GM23338 (cell line): ENCODE measurements at regions not wholly inside any gene's neighbourhood (a gene's known extent, or its start where the extent isn't known, plus 50 kb on each side); places are given as distances from the start of the nearest gene placed in this dataset.

Source experiments
- JUNB ChIP-seq: IDR thresholded peaks from one replicate; pipeline ENCODE4 v1.6.1; 2016; ENCODE audit warnings: antibody characterized with exemption; ENCODE audit not compliant: unreplicated experiment
- POLR2AphosphoS5 ChIP-seq: IDR thresholded peaks from 2 replicates; pipeline ENCODE4 v1.6.1; 2016; ENCODE audit warnings: antibody characterized with exemption, low read depth
- ZNF331 ChIP-seq: fragments of 250-450 bp; sonication (Bioruptor Pico); IDR thresholded peaks from 2 replicates; pipeline ENCODE4 v1.5.0; 2020; ENCODE audit warnings: low read depth, mild to moderate bottlenecking, moderate library complexity
- TF ChIP-seq, protein P1 (sequence below), 2 experiments: fragments of 200-600 bp in 1 of 2; sonication (generic) in 1 of 2; conservative IDR thresholded peaks; 2 replicates each; pipeline versions ENCODE4 v1.5.1 to v1.6.1; 2016 to 2017; ENCODE audit warnings: antibody characterized with exemption in 2 of 2, low read depth in 2 of 2, mild to moderate bottlenecking in 2 of 2, moderate library complexity in 1 of 2
- TF ChIP-seq, protein P2 (sequence below): IDR thresholded peaks from one replicate; pipeline ENCODE4 v1.6.1; 2018; ENCODE audit warnings: antibody characterized with exemption; ENCODE audit not compliant: unreplicated experiment

DNA sequence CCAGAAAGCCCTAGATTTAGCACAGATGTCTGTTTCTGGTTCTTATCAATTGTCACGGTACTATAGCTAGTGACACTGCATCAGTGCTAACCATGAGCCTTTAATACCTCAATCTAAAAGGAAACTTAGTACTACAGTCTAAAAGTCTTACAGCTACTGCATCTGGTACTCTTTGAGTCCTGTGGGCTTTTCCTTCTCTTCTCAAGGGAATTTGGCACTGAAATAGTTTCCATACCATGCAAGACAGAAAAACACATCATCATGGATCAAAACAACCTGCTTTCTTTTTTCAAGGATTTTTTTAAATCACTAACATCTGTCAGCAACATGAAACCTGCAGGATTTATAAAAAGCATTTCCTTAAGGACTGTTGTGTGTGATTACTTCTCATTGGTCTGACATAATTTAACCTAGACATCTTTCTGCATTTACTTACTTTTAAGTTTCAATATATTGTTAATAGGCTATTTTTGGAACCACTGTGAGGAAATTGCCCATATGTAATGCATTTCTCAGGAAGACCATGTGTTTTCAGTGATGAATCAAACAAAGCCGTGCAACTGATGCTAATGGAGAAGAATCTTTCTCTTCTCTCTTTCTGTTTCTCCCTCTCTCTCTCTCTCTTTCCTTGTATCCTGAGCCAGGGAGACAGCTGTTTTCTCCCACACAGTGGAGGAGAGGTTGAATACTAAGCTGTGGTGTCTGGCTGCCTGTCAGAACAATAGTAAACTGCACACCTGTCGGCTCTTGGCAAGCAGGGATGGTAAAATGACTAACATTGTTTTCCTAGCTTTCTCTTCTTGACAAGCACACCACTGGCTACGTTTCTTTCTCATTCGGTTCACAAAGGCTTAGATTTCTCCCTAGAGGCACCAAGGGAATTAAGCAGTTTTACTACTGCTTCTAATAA, 273.4 kb downstream of the CSNK1G3 start:
- TF ChIP-seq POLR2AphosphoS5 (no peak), ZNF331 (CRISPR knock-in tag) (no peak), JUNB (no peak)
- TF ChIP-seq, protein P1, sequence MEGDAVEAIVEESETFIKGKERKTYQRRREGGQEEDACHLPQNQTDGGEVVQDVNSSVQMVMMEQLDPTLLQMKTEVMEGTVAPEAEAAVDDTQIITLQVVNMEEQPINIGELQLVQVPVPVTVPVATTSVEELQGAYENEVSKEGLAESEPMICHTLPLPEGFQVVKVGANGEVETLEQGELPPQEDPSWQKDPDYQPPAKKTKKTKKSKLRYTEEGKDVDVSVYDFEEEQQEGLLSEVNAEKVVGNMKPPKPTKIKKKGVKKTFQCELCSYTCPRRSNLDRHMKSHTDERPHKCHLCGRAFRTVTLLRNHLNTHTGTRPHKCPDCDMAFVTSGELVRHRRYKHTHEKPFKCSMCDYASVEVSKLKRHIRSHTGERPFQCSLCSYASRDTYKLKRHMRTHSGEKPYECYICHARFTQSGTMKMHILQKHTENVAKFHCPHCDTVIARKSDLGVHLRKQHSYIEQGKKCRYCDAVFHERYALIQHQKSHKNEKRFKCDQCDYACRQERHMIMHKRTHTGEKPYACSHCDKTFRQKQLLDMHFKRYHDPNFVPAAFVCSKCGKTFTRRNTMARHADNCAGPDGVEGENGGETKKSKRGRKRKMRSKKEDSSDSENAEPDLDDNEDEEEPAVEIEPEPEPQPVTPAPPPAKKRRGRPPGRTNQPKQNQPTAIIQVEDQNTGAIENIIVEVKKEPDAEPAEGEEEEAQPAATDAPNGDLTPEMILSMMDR (conservative IDR thresholded peaks at IDR 0.05; ENCODE audit: low read depth in 2 of 2), result no peak
- TF ChIP-seq, protein P2, sequence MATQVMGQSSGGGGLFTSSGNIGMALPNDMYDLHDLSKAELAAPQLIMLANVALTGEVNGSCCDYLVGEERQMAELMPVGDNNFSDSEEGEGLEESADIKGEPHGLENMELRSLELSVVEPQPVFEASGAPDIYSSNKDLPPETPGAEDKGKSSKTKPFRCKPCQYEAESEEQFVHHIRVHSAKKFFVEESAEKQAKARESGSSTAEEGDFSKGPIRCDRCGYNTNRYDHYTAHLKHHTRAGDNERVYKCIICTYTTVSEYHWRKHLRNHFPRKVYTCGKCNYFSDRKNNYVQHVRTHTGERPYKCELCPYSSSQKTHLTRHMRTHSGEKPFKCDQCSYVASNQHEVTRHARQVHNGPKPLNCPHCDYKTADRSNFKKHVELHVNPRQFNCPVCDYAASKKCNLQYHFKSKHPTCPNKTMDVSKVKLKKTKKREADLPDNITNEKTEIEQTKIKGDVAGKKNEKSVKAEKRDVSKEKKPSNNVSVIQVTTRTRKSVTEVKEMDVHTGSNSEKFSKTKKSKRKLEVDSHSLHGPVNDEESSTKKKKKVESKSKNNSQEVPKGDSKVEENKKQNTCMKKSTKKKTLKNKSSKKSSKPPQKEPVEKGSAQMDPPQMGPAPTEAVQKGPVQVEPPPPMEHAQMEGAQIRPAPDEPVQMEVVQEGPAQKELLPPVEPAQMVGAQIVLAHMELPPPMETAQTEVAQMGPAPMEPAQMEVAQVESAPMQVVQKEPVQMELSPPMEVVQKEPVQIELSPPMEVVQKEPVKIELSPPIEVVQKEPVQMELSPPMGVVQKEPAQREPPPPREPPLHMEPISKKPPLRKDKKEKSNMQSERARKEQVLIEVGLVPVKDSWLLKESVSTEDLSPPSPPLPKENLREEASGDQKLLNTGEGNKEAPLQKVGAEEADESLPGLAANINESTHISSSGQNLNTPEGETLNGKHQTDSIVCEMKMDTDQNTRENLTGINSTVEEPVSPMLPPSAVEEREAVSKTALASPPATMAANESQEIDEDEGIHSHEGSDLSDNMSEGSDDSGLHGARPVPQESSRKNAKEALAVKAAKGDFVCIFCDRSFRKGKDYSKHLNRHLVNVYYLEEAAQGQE, result no peak
